Mucosa of gallbladder (tissue), 1 donor: ENCODE measurements at regions not wholly inside any gene's neighbourhood (a gene's known extent, or its start where the extent isn't known, plus 50 kb on each side); places are given as distances from the start of the nearest gene placed in this dataset.

Experiments used
- DNase-seq: peaks from one replicate; pipeline ENCODE4 v3.0.0-alpha.2; 2020; ENCODE audit warnings: low spot score
- donor health status: DM: no; HTN: no; CAD: no.

DNA sequence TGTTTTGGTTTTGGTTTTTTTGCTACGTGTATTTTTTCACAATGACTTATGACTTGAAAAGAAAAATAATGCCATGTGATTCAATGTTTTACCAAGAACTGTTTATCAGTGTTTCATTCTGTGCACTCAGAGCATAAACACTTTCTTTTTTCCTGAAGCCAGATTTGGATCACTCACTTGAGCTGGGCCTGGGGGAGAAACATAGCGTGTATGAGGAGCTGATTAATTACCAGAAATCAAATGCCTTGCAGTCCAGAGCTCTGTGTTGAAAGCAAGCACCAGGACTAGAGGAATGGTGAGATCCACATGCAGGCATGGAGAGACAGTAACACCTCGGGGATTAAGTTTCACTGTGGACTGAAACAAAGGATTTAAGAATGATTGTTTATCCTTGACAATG is 642.1 kb upstream of the ADGRL2 start:
- DNase-seq = no peak

DNA sequence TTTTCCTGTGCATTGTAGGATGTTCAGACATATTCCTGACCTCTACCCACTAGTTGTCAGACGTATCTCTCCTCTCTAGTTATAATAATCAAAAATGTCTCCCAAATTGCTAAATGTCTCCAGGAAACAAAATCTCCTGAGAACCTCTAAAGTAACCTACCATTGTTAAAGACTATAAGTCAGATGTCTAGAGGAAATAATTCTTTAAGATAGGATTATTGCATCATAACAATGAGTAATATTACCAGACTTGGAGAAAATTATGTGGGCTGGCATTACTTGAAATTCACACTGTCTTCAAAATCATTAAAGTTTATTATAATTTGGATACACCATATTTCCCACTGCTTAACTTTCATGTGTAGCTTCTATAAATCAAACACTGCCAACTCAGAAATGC is 643.0 kb upstream of the ADGRL2 start:
- DNase-seq = no peak

DNA sequence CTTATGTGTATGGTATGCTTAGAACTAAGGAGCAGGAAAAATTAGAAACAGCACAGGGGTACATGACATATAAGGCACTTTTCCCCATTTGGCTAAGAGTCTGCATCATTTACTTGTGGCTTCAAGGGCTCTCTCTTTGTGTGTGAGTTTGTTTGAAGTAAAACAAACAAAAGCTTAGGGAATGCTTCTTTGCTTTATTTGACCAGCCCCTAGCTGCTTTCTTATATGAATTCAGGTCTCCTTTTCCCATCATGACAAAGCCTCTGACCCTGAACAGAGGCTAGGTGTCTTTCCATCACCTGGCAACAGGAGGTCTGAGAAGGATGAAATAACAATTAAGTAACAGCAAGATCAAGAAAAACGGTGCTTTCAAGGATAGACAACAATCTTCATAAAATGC is 643.8 kb upstream of the ADGRL2 start:
- no peak for DNase-seq

DNA sequence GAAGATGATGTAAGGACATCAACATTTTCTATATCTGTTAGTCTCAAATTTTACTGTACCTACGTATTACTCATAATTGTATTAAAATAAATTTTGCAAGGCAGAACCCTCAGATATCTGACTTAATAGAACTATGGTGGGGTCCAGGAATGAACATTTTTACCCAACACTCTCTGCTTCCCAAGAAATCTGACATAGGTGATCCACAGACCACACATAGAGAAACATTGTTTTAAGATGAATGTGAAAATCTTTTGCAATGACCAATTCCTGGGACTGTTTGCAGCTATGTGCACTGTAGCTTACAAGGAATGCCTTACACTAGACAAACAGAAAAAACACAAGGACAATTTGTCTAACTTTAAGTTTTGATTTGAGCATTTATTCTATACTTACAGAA is 645.6 kb upstream of the ADGRL2 start:
- DNase-seq = no peak

DNA sequence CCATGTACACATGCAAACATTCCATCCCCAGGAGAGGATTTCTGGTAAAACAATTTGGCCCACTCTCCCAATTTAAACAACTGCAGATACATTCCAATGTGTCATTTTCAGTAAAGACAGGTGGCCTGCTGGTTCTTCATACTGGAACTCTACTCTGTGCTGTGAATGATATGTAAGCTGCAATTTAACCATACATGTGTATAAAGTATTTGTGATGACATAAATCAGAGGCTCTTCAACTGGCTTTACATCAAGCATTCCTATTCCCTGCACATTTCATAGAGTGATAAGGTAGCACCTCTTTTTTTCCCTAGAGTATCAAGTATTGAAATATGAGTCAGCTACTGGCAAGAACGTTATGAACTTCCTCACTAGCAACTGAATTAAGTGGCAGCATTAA is 649.5 kb upstream of the ADGRL2 start:
- DNase-seq = no peak

DNA sequence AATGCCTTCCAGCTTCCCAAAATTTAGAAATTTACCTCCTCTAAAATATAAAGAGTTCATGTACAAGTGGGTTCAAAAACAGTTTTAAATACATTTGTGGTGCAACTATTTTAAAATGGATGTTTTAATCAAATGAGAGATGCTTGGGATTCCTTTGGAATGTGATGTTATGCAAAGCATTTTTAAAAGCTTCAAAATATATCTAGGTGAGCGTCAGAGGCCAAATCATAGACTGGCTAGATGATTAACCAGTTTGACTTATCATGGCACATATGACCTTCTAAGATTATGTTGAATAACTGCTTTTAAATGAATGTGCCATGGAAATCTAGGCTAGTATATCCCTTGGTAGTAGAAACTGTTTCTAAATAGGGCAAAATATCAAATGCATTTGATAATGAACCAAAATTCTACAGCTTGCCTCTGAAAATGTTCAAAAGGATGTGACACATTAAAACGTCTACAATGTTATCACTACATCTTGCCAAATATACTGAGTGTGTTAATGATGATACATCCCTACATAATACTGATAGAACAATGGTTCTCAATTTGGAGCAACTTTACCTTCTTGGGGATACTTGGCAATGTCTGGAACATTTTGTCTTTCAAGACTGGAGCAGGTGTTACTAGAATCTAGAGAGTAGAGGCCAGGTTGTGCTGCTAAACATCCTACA is 650.9 kb upstream of the ADGRL2 start:
- DNase-seq = no peak

DNA sequence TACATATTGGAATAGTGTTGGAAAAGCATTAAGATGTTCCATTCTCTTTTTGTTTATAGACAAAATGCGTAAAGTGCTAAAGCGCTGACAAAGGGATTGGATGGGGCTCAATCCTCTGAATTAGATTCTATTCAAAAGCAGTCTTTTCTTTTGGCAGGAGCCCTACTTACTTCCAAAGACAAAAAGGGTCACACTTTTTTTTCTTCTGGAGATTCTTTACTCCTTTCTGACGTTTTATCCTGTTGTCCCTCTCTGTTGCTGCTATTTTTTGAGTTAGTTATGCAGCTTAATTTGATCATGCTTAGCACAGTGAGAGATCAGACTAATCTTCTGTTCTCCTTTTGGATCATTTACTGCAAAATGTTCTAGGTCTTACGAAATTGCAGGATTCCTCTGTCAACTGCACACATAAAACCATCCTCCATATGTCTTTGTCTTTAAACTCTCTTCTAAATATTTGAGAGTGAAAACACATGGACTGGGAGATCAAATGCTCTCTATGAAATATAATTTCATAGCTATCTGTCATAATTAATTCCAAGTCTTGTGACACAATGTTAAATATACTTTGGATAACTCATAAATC is 656.4 kb upstream of the ADGRL2 start:
- DNase-seq = no peak

DNA sequence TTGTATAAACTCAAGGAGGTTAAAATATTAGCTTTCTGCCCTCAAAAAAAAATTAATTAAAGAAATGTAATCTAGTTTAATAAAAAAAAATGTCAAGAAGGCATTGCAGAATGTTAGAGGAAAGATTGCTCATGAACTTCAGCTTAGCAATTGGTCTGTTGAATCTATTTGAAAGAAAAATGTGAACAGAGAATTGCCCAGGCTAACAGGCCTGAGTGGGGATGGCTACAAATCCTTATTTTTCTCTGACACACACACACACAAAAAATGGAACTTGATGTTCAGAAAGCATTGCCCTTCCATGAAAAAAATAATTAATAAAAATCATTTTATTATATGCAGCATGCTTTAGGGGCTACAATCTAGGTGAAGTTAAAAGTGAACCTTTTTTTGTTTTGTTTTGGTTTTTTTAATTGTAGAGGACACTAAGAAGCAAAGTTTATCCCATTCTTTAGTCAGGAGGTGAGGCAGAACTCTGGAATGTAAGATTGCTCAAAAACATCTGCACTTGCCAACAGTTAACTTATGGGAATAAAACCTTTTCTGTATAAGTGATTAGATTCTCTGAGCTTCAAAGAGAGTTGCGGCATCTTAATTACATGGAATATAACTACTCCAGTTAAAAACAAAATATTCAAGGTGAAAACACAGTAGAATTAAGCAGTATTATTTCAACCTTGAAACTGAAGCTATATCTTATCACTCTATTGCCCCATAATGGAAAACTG is 658.5 kb upstream of the ADGRL2 start:
- no peak for DNase-seq

DNA sequence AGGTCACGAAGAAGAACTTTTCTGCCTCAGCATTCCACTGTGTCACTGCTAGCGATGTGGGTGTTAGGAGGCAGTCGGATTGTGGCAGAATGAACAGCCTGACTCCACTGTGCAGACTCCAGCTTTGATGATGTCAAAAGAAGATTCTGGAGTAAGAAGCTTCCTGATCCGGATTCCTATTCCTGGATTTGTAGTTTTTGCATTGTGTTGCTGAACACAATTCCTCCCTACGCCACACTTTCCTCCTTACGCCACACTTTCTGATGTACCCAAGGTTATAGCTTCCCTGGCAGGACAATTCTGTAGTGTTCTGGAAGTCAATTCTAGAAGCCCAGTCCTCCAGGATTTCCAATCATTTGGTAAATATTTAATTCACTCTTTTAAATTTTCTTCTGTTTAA is 665.2 kb upstream of the ADGRL2 start:
- DNase-seq = no peak

DNA sequence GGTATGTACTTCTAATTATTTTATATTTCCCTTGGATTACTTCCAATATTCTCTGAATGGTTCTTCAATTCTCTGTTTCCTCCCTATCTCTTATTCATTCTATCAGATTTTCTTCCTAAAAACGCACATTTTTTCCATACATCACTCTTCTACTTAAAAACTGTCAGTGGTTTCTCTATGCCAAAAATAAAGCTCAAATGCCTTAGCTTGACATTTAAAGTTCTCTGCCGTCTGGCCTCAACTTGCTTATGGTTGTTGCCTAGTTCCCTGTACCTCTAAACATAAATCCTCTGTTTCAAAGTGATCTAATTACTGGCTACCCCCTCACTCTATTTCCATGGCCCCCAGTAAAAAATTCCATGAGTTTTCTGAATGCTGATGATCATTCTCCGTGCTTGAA is 671.0 kb upstream of the ADGRL2 start:
- DNase-seq = no peak

DNA sequence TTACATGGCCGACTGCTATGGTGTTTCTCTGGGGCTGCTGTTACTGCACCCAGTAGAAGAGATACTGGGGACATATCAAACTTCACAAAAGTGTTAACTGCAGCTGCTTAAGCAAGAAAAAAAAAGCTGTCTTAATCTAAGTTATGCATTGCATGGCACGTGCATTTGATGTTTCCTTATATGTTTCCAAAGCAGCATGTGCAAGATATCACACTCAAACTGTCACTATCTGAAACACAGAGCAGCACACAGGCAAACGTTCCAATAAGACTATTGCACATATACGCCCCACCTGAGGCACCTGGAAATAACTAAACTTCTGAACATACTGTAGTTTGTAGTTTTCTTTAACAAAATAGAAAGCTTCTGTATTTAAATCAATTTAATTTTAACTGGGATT is 671.4 kb upstream of the ADGRL2 start:
- DNase-seq = no peak

DNA sequence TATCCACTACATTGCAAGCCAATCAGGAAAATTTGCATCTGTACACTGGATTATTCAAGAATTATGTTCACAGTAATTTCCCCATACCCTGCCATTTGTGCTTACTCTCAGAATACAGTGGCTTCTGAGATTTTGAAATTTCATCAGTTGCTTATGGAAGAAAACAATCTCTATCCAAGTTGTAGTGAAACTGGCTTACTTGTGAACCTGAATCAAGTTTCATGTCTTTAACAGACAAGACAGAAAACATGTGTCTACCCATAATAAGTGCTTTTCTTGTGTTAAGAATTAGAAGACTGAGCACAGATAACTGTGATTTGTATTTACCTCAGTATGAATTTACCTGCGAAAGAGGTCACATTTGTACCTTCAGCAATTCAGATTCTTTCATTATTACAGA is 672.7 kb upstream of the ADGRL2 start:
- DNase-seq = no peak

DNA sequence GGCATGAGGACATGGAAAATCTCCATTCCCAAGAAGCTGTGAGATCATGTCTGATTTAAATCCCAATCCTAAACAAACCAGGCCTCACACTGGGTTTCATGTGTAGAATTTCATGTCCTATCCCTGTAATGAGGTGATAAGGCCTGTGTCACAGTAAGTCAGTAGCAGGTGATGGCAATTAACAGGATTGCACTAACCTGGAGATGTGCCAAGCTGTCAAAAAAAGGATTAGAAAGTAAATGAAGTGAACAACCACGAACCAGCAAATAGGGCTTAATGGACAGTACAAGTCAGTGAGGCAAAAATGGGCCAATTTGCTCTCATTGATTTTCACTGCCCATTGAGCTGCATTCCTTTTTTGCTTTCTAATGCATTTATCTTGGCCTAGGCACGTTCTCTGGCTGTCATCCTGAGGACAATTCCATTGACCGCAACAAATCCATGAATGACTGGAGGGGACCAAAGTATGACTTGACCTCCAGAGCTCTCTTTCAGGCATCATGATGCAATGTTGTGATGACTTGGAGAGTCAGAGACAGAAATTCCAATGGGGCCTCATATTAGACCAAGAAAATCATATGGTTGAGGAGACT is 673.6 kb upstream of the ADGRL2 start:
- DNase-seq = no peak

DNA sequence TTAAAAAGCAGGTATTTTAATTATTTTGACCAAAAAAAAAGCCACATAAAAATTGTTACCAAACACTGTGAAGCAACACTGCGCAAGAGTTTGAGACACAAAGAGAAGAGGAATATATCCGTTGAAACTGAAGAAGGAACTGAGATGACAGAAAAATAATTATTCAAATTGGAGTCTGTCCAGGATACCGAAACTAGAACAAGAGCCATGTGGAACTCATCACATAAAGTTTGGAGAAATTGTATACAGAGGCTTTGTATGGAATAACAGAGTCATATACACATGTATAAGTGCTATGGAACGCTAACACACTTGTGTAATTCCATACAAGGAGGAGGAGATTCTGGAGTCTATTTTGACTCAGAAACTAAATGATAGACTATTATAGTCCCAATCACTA is 675.1 kb upstream of the ADGRL2 start:
- DNase-seq = no peak

DNA sequence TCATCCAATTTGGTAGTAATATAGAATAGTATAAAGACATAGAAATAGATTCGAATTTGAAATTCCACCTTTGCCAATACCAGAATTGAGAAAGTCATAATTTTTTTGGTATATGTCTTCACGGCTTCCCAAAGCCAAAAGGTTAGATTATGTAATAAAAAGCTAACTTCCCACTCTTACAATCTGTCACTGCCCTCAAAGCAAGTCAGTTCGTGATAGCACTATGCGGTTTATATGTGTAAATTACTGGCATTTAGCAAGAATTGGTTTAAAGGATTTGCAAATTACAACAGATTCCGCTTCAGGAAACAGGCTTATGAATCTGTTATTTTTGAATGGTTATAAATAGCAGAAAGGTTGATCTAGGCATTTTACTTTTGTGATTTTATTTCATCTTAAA is 679.4 kb upstream of the ADGRL2 start:
- no peak for DNase-seq

DNA sequence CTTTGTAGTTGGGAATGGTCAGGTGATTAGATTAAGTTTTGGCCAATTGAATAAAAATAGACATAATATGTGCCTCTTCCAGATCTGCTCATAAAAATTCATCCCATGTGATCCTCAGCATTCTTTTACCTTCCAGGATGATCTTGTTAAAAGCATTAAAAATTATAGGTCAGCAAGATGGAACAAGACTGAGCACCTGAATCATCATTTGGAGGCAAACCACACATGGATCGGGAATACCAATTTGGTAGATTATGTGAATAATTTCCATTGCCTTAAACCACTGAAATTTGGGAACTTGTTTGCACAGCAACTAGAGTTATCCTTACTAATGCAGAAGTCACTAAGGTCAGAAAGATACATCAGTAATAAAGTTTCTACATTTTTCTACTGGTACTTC is 681.4 kb upstream of the ADGRL2 start:
- no peak for DNase-seq

DNA sequence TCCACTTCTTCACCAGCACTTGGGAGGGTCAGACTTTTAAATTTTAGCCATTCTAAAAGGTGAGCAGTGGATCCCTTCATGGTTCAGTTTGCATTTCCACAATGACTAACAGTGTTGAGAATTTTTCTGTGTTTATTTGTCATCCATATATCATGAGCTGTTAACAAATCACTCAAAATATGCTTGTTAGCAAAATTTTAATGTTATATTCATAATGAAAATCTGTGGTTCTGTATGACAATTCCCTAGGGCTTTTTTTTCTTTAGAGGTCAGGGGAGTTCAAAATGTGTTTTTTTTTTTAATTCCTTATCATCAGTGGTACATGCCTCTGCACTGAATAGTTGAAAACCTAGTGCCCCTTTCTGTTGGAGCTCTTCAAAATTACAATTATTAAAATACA is 682.2 kb upstream of the ADGRL2 start:
- no peak for DNase-seq

DNA sequence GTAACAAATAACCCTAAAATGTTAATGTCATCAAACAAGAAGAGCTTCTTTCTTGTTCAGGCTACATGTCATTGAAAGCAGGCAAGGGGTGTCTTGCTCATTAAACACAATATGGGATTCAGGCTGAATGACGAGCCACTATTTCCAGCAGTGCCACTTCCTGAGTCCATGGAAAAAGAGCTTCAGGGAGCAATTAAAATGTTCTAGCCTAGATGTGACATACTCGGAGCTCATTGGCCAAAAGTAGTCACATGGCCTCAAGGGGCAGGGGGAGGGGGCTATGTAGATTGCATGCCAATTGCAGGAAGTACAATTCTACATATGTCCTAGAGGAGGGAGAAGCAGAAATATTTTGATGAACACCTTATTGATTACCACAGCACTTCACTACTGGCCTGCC is 685.3 kb upstream of the ADGRL2 start:
- DNase-seq = no peak

DNA sequence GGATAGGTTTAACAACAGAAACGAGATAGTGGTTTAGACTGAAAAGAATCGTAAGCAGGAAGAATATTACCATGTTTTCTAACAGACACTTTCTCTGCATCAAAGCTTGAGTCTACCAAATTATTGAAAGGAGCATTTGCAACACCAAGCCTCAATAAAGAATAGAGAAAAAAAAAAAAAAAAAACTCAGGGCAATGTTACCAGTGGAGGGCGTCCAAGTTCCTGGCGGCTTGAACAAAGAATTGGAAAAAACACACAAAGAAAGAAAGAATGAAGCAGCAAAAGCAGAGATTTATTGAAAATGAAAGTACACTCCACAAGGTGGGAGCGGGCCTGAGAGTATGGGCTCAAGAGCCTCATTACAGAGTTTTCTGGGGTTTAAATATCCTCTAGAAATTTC is 686.5 kb upstream of the ADGRL2 start:
- DNase-seq = no peak

DNA sequence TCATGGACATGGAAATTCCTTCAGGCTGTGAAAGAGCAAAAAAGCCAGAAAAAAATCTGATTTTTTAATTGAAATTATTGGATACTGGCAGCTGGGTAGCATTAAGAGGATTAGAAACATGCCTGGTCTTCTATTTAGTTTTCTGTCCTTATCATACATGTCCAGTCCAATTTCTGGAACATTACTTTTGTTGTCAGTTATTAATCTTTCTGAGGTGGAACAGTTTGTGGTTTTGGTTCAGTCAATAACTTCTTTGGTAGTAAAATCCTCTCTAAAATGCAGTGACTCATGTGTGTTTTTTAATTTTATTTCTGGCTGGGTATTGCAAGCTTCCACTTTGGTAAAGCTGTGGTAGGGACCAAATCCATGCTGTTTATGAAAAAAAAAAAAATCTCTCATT is 687.0 kb upstream of the ADGRL2 start:
- no peak for DNase-seq

DNA sequence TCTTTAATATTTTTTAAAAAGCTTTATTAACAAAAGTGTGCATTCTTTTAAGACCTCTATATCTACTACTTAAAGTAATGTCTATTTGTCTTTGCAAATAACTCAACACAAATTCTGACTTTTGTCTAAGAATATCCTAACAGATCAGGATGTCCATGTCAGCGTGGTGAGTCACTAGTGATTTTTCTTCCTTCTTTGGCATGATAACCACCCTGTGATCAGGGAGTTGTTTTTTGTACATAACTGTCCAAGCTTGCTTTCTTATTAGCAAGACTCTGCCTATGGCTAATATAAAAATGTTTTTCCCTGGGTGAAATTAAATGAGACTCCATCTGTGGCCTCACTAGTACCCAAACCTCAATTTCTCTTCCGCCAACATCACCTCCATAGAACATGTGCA is 688.9 kb upstream of the ADGRL2 start:
- DNase-seq = no peak

DNA sequence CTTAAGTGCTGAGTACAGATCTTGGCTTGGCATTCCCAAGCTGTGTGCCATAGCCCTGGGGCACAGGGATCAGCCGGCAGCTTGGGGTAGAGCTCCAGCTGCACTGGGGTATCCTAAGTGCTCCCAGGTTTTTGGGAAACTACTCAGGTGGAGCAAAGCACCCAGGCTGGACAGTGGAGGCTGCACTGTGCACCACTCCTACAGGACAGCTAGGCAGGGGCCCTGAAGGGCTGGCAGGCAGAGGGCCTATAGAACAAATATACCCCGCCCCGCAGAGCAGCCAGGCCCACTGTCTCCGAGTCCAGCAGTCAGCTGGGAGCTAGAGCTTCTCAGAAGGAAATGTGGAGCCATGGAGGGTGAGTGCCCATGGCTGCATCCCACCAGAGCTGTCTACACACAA is 691.7 kb upstream of the ADGRL2 start:
- DNase-seq = no peak

DNA sequence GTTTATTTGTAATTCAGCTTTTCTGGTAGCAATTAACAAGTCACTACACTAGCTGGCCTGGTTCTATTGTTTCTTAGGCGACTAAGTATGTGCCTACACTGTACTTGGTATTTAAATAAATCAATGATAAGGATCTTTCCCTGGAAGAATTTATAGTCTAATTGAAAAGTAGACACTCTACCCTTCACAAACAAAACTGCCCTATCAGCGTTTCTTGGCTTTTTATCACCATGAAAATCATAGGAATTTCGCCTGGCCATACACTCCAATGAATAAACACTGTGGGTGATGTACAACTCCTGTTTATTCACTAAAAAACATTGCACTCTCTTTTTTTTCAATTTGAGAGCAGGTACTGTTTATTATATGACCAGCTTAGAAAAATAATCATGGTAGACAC is 702.9 kb upstream of the ADGRL2 start:
- DNase-seq = no peak
